ENCODE measurements at regions not wholly inside any gene's neighbourhood (a gene's known extent, or its start where the extent isn't known, plus 50 kb on each side); places are given as distances from the start of the nearest gene placed in this dataset.

- H3K27me3 Mint-ChIP-seq (ENCODE audit: unreplicated experiment), result no peaks in the 10 kb centered on the region
- TF ChIP-seq CTCF (IDR thresholded peaks at IDR 0.05; ENCODE audit: partially characterized antibody, unreplicated experiment), result no peak
- no peak overlapping the region for H3K4me3 Mint-ChIP-seq (ENCODE audit: unreplicated experiment)
- no peak overlapping the region for H3K27ac Mint-ChIP-seq (ENCODE audit: unreplicated experiment)
- no peak for DNase-seq
- H3K36me3 Mint-ChIP-seq (ENCODE audit: unreplicated experiment), result no peaks in the 10 kb centered on the region
- H3K9me3 Mint-ChIP-seq (ENCODE audit: unreplicated experiment), result no peaks in the 10 kb centered on the region
- H3K4me1 Mint-ChIP-seq (ENCODE audit: low read depth, unreplicated experiment), result no peaks in the 10 kb centered on the region
These were observed 50.3 kb upstream of the TMC1 start for GRCh38 chr9:72471096-72471495.

- no peak overlapping the region for H3K4me3 Mint-ChIP-seq (ENCODE audit: unreplicated experiment)
- peaks cover 4% of the 10 kb centered on the region for H3K4me1 Mint-ChIP-seq (ENCODE audit: low read depth, unreplicated experiment)
- no peaks in the 10 kb centered on the region for H3K9me3 Mint-ChIP-seq (ENCODE audit: unreplicated experiment)
- DNase-seq, result no peak
- H3K27ac Mint-ChIP-seq (ENCODE audit: unreplicated experiment), result no peak overlapping the region
- no peak for TF ChIP-seq CTCF (IDR thresholded peaks at IDR 0.05; ENCODE audit: partially characterized antibody, unreplicated experiment)
- H3K36me3 Mint-ChIP-seq (ENCODE audit: unreplicated experiment), result no peaks in the 10 kb centered on the region
- H3K27me3 Mint-ChIP-seq (ENCODE audit: unreplicated experiment), result no peaks in the 10 kb centered on the region
These were observed 53.4 kb upstream of the TMC1 start for GRCh38 chr9:72467766-72468738.

- H3K9me3 Mint-ChIP-seq (ENCODE audit: unreplicated experiment), result no peaks in the 10 kb centered on the region
- no peaks in the 10 kb centered on the region for H3K36me3 Mint-ChIP-seq (ENCODE audit: unreplicated experiment)
- H3K4me1 Mint-ChIP-seq (ENCODE audit: low read depth, unreplicated experiment), result peaks cover 8% of the 10 kb centered on the region
- H3K4me3 Mint-ChIP-seq (ENCODE audit: unreplicated experiment), result no peak overlapping the region
- TF ChIP-seq CTCF (IDR thresholded peaks at IDR 0.05; ENCODE audit: partially characterized antibody, unreplicated experiment), result no peak
- DNase-seq, result no peak
- no peaks in the 10 kb centered on the region for H3K27me3 Mint-ChIP-seq (ENCODE audit: unreplicated experiment)
- H3K27ac Mint-ChIP-seq (ENCODE audit: unreplicated experiment), result no peak overlapping the region
These were observed 55.8 kb upstream of the TMC1 start for GRCh38 chr9:72465593-72465984.

- H3K4me1 Mint-ChIP-seq (ENCODE audit: low read depth, unreplicated experiment), result peaks cover 8% of the 10 kb centered on the region
- no peak for TF ChIP-seq CTCF (IDR thresholded peaks at IDR 0.05; ENCODE audit: partially characterized antibody, unreplicated experiment)
- no peak overlapping the region for H3K27ac Mint-ChIP-seq (ENCODE audit: unreplicated experiment)
- no peaks in the 10 kb centered on the region for H3K27me3 Mint-ChIP-seq (ENCODE audit: unreplicated experiment)
- H3K9me3 Mint-ChIP-seq (ENCODE audit: unreplicated experiment), result no peaks in the 10 kb centered on the region
- H3K4me3 Mint-ChIP-seq (ENCODE audit: unreplicated experiment), result no peak overlapping the region
- DNase-seq, result no peak
- H3K36me3 Mint-ChIP-seq (ENCODE audit: unreplicated experiment), result no peaks in the 10 kb centered on the region
These were observed 56.4 kb upstream of the TMC1 start for GRCh38 chr9:72464857-72465592.

- Mint-ChIP-seq H3K4me3 (ENCODE audit: unreplicated experiment) (no peak overlapping the region), H3K36me3 (ENCODE audit: unreplicated experiment) (no peaks in the 10 kb centered on the region), H3K27me3 (ENCODE audit: unreplicated experiment) (no peaks in the 10 kb centered on the region), H3K9me3 (ENCODE audit: unreplicated experiment) (no peaks in the 10 kb centered on the region), H3K27ac (ENCODE audit: unreplicated experiment) (no peak overlapping the region), H3K4me1 (ENCODE audit: low read depth, unreplicated experiment) (peaks cover 8% of the 10 kb centered on the region)
- DNase-seq, result no peak
- TF ChIP-seq CTCF (IDR thresholded peaks at IDR 0.05; ENCODE audit: partially characterized antibody, unreplicated experiment), result no peak
These were observed 59.1 kb upstream of the TMC1 start for GRCh38 chr9:72462340-72462739.
